ENCODE measurements at regions not wholly inside any gene's neighbourhood (a gene's known extent, or its start where the extent isn't known, plus 50 kb on each side); places are given as distances from the start of the nearest gene placed in this dataset.

DNA sequence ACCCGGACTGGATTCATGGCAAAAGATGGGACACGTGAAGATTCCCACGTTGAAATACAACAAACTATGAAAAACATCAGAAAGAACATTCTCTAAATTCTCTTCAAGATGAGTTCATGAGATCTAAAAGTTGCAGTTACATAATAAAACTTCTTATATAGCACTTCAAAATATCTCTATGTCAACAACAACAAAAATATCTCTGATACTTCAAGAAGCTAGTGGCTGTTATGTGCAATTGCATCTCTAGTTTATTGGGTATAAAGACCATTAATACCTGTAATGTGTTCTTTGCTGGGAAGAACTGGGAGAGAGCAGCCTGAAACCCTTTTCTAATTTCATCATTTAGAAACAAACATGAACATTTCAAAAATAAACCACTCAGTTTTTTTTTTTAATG lies 69.2 kb upstream of the RGS6 start:
- no peak overlapping the region for H3T11ph ChIP-seq (ENCODE audit: low read length)
- H3K9me3 Mint-ChIP-seq: peaks cover 23 to 30% of the 10 kb centered on the region in 2 experiments
- H3K27ac ChIP-seq (ENCODE audit: insufficient read length, low read depth, low read length): no peak overlapping the region
- no CpG with 5 or more reads among the region's 3 CpGs for WGBS (ENCODE audit: extremely low coverage, insufficient read length, low lambda C conversion rate)
- peaks cover 5% of the 10 kb centered on the region for H3K27me3 Mint-ChIP-seq (ENCODE audit: low read depth)
- no peak overlapping the region for H3K4ac ChIP-seq (ENCODE audit: low read depth, low read length)
- H2BK15ac ChIP-seq (ENCODE audit: low read depth, low read length): no peak overlapping the region
- no peak overlapping the region for H3K18ac ChIP-seq (ENCODE audit: insufficient read length, low read depth, low read length)
- H3K4me2 ChIP-seq (ENCODE audit: insufficient read depth, insufficient read length, low read length): no peak overlapping the region
- no peak overlapping the region for H4K5ac ChIP-seq (ENCODE audit: insufficient read length, low read depth, low read length)
- H3K27me3 ChIP-seq (ENCODE audit: insufficient read depth, low read length): no peaks in the 10 kb centered on the region
- no peak overlapping the region for H3K14ac ChIP-seq (ENCODE audit: insufficient read depth, low read length)
- peaks cover 3% of the 10 kb centered on the region for H3K9me3 ChIP-seq (ENCODE audit: control insufficient read depth, low read depth, low read length)
- H3K23me2 ChIP-seq (ENCODE audit: insufficient read length, low read depth, low read length, poor library complexity, severe bottlenecking): no peaks in the 10 kb centered on the region
- no peak overlapping the region for H2AK5ac ChIP-seq (ENCODE audit: insufficient read length, low read length)
- no peaks in the 10 kb centered on the region for H3K79me2 ChIP-seq (ENCODE audit: insufficient read depth, low read length)
- no peak overlapping the region for H3K56ac ChIP-seq (ENCODE audit: insufficient read length, low read depth, low read length)
- no peak overlapping the region for H2AFZ ChIP-seq (ENCODE audit: low read length)
- no peaks in the 10 kb centered on the region for H3K4me1 Mint-ChIP-seq
- TF ChIP-seq, protein P1, sequence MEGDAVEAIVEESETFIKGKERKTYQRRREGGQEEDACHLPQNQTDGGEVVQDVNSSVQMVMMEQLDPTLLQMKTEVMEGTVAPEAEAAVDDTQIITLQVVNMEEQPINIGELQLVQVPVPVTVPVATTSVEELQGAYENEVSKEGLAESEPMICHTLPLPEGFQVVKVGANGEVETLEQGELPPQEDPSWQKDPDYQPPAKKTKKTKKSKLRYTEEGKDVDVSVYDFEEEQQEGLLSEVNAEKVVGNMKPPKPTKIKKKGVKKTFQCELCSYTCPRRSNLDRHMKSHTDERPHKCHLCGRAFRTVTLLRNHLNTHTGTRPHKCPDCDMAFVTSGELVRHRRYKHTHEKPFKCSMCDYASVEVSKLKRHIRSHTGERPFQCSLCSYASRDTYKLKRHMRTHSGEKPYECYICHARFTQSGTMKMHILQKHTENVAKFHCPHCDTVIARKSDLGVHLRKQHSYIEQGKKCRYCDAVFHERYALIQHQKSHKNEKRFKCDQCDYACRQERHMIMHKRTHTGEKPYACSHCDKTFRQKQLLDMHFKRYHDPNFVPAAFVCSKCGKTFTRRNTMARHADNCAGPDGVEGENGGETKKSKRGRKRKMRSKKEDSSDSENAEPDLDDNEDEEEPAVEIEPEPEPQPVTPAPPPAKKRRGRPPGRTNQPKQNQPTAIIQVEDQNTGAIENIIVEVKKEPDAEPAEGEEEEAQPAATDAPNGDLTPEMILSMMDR (conservative IDR thresholded peaks at IDR 0.05): peak; percentile 37; the same call in 2 of the 3 replicates
- no peak overlapping the region for H2BK12ac ChIP-seq (ENCODE audit: insufficient read length, low read depth, low read length)
- H2BK20ac ChIP-seq (ENCODE audit: low read depth, low read length, poor library complexity, severe bottlenecking): no peak overlapping the region
- H2BK5ac ChIP-seq (ENCODE audit: insufficient read length, low read length): no peak overlapping the region
- no peaks in the 10 kb centered on the region for H3K79me1 ChIP-seq (ENCODE audit: insufficient read depth, low read depth, low read length, poor library complexity, severe bottlenecking)
- H3K36me3 Mint-ChIP-seq (ENCODE audit: insufficient read depth in 1 of 3, low read depth in 3 of 3): peaks cover 5 to 32% (median 31%) of the 10 kb centered on the region in 3 experiments
- no peak for DNase-seq
- no peak overlapping the region for H3K23ac ChIP-seq (ENCODE audit: insufficient read length, low read depth, low read length)
- H3K4me3 Mint-ChIP-seq: no peak overlapping the region
- no peak overlapping the region for H3K27ac Mint-ChIP-seq
- no peaks in the 10 kb centered on the region for H3K4me1 ChIP-seq (ENCODE audit: insufficient read depth, low read length)
- H3K9ac ChIP-seq (ENCODE audit: extremely low read depth, insufficient read length, low read length): no peak overlapping the region
- H4K8ac ChIP-seq (replicated peaks; ENCODE audit: insufficient read length, low read depth, low read length): no peak overlapping the region
- H4K20me1 ChIP-seq (ENCODE audit: control insufficient read depth, insufficient read depth, insufficient read length): no peaks in the 10 kb centered on the region
- H2BK120ac ChIP-seq (ENCODE audit: low read depth, low read length, poor library complexity, severe bottlenecking): no peak overlapping the region
- H4K91ac ChIP-seq (ENCODE audit: insufficient read length, low read depth, low read length): no peak overlapping the region
